ENCODE measurements at regions not wholly inside any gene's neighbourhood (a gene's known extent, or its start where the extent isn't known, plus 50 kb on each side); places are given as distances from the start of the nearest gene placed in this dataset.

DNA sequence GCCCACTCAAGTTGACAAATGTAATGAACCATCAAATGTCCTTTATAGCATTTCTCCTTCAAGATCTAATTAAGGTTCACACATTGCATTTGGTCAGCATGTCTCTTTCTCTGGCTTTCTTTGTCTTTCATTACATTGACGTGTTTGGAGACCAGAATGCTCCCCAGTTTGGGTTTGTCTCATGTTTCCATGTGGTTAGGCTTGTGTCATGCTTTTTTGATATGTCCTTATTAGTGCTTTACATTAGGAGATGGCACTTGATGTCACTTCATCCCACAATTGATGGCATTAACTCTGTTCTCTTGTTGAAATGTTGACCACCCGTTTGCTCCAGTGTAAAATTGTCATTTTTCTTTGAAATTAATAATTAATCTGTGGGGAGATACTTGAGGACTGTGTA is 165.8 kb downstream of the AKAIN1 start:
- TF ChIP-seq, protein P1, sequence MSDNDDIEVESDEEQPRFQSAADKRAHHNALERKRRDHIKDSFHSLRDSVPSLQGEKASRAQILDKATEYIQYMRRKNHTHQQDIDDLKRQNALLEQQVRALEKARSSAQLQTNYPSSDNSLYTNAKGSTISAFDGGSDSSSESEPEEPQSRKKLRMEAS (IDR thresholded peaks at IDR 0.05; ENCODE audit: low read depth, low read length) = no peak
- TF ChIP-seq, protein P2, sequence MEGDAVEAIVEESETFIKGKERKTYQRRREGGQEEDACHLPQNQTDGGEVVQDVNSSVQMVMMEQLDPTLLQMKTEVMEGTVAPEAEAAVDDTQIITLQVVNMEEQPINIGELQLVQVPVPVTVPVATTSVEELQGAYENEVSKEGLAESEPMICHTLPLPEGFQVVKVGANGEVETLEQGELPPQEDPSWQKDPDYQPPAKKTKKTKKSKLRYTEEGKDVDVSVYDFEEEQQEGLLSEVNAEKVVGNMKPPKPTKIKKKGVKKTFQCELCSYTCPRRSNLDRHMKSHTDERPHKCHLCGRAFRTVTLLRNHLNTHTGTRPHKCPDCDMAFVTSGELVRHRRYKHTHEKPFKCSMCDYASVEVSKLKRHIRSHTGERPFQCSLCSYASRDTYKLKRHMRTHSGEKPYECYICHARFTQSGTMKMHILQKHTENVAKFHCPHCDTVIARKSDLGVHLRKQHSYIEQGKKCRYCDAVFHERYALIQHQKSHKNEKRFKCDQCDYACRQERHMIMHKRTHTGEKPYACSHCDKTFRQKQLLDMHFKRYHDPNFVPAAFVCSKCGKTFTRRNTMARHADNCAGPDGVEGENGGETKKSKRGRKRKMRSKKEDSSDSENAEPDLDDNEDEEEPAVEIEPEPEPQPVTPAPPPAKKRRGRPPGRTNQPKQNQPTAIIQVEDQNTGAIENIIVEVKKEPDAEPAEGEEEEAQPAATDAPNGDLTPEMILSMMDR (IDR thresholded peaks at IDR 0.05; ENCODE audit: low read depth, low read length) = no peak
- TF ChIP-seq POLR2A (IDR thresholded peaks at IDR 0.05; ENCODE audit: extremely low read depth, insufficient read length) = no peak
- no peak for TF ChIP-seq MYC (IDR thresholded peaks at IDR 0.05; ENCODE audit: low read depth, low read length)

All from NB4 (cell line).